ENCODE measurements at regions not wholly inside any gene's neighbourhood (a gene's known extent, or its start where the extent isn't known, plus 50 kb on each side); places are given as distances from the start of the nearest gene placed in this dataset.

DNA sequence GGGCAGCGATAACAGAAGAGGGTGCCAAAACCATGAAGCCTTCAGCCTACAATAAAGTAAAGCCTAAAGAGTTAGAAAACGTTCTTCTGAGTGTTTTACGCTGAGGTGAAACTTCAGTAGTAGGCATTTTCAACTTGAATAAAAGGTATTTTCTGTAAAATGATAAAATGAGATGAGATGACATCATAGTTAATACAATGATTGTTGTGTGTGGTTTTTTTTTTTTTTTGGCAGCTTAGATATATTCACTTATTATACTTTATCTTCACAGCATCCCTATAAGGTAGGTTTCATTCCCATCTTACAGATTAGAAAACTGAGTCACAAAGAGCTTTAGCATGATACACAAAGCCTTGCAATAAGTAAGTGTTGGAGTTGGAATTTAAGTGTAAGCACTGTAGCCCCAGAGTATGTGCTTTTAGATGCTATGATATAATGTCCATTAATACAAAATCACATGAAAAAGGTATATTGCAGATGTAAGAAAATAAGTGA is 291.9 kb upstream of the GRM7 start:
- TF ChIP-seq, protein P1, sequence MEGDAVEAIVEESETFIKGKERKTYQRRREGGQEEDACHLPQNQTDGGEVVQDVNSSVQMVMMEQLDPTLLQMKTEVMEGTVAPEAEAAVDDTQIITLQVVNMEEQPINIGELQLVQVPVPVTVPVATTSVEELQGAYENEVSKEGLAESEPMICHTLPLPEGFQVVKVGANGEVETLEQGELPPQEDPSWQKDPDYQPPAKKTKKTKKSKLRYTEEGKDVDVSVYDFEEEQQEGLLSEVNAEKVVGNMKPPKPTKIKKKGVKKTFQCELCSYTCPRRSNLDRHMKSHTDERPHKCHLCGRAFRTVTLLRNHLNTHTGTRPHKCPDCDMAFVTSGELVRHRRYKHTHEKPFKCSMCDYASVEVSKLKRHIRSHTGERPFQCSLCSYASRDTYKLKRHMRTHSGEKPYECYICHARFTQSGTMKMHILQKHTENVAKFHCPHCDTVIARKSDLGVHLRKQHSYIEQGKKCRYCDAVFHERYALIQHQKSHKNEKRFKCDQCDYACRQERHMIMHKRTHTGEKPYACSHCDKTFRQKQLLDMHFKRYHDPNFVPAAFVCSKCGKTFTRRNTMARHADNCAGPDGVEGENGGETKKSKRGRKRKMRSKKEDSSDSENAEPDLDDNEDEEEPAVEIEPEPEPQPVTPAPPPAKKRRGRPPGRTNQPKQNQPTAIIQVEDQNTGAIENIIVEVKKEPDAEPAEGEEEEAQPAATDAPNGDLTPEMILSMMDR (IDR thresholded peaks at IDR 0.05; ENCODE audit: unreplicated experiment), result no peak

DNA sequence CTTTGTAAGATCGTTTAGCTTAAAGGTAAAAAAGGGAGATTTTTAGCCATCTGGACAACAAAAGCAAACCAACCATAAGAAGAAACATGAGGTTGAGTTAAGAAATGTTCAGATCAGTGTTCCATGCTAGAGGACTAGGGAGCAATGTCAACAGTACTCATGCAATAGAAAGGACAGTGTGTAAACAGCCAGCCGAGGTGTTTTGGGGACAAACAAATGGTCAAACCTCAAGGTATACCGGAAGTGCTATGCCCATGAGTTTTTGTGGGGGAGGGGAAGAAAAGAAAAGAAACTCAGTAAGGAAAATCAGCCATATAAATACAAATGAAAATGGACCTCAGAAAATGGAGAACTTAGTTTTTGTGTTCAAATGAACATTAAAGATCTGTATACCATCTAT is 289.5 kb upstream of the GRM7 start:
- no peak for DNase-seq (ENCODE audit: low spot score, unreplicated experiment)
- Mint-ChIP-seq H3K4me1 (ENCODE audit: low read depth) (no peaks in the 10 kb centered on the region), H3K4me3 (ENCODE audit: low read depth) (no peak overlapping the region), H3K27ac (no peak overlapping the region), H3K27me3 (no peaks in the 10 kb centered on the region), H3K9me3 (ENCODE audit: low read depth) (peaks cover 8% of the 10 kb centered on the region), H3K36me3 (ENCODE audit: insufficient read depth) (peaks cover 1% of the 10 kb centered on the region)
- TF ChIP-seq, protein P1 (IDR thresholded peaks at IDR 0.05; ENCODE audit: unreplicated experiment), result no peak

More for the DNA sequence above, 291.9 kb upstream of the GRM7 start:
- peaks cover 8% of the 10 kb centered on the region for H3K9me3 Mint-ChIP-seq (ENCODE audit: low read depth)
- no peak for DNase-seq (ENCODE audit: low spot score, unreplicated experiment)
- no peak overlapping the region for H3K27ac Mint-ChIP-seq
- H3K4me3 Mint-ChIP-seq (ENCODE audit: low read depth), result no peak overlapping the region
- H3K36me3 Mint-ChIP-seq (ENCODE audit: insufficient read depth), result peaks cover 1% of the 10 kb centered on the region
- no peaks in the 10 kb centered on the region for H3K27me3 Mint-ChIP-seq
- H3K4me1 Mint-ChIP-seq (ENCODE audit: low read depth), result no peaks in the 10 kb centered on the region

DNA sequence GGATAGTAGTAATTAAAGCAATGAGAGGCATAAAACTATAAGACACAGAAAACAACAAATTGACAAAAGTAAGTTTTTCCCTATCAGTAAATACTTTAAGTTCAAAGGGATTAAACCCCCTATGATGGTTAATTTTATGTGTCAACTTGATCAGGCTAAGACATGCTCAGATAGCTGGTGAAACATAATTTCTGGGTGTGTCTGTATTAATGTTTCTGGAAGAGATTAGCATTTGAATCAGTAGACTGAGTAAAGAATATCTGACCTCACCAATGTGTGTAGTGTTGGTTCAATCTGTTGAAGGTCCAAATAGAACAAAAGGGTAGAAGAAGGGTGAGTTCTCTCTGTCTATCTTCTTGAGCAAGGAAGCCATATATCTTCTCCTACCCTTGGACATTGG is 283.3 kb upstream of the GRM7 start:
- Mint-ChIP-seq H3K27ac (no peak overlapping the region), H3K4me1 (ENCODE audit: low read depth) (no peaks in the 10 kb centered on the region), H3K9me3 (ENCODE audit: low read depth) (peaks cover 3% of the 10 kb centered on the region), H3K4me3 (ENCODE audit: low read depth) (no peak overlapping the region), H3K27me3 (no peaks in the 10 kb centered on the region), H3K36me3 (ENCODE audit: insufficient read depth) (no peaks in the 10 kb centered on the region)
- DNase-seq (ENCODE audit: low spot score, unreplicated experiment), result no peak
- TF ChIP-seq, protein P1 (IDR thresholded peaks at IDR 0.05; ENCODE audit: unreplicated experiment), result no peak

DNA sequence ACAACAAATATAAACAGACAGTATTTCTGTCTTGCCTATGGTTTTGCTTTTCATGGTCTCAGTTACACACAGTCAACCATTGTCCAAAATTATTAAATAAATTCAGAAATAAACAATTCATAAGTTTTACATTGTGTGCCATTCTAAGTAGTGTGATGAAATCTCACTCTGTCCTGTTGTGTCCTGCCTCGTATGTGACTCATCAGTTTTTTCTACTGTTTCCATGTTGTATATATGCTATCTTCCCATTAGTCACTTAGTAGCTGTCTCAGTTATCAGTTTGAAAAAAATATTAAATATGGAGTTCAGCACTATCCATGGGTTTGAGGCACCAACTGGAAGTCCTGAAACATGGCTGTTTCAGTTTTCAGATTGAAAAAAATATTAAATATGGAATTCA is 282.4 kb upstream of the GRM7 start:
- Mint-ChIP-seq H3K9me3 (ENCODE audit: low read depth) (peaks cover 3% of the 10 kb centered on the region), H3K27me3 (no peaks in the 10 kb centered on the region), H3K4me3 (ENCODE audit: low read depth) (no peak overlapping the region), H3K36me3 (ENCODE audit: insufficient read depth) (no peaks in the 10 kb centered on the region), H3K27ac (no peak overlapping the region), H3K4me1 (ENCODE audit: low read depth) (no peaks in the 10 kb centered on the region)
- DNase-seq (ENCODE audit: low spot score, unreplicated experiment), result no peak
- TF ChIP-seq, protein P1 (IDR thresholded peaks at IDR 0.05; ENCODE audit: unreplicated experiment), result no peak

DNA sequence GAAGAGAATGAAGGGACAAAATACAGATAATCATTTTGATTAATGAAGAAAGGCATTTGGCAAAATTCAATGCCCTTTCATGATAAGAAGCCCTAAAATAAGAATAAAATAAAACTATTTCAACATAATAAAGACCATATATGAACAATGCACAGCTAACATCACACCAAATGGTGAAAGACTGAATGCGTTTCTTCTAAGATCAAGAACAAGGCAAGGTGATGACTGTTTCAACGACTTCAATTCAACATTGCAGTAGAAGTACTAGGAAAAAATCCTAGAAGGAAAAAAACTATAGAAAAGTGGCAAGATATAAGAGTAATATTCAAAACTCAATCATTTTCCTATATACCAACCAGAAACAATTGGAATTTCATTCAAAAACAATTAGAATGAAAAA is 280.1 kb upstream of the GRM7 start:
- Mint-ChIP-seq H3K4me1 (ENCODE audit: low read depth) (no peaks in the 10 kb centered on the region), H3K27me3 (no peaks in the 10 kb centered on the region), H3K4me3 (ENCODE audit: low read depth) (no peak overlapping the region), H3K27ac (no peak overlapping the region), H3K36me3 (ENCODE audit: insufficient read depth) (no peaks in the 10 kb centered on the region), H3K9me3 (ENCODE audit: low read depth) (peaks cover 7% of the 10 kb centered on the region)
- no peak for DNase-seq (ENCODE audit: low spot score, unreplicated experiment)
- TF ChIP-seq, protein P1 (IDR thresholded peaks at IDR 0.05; ENCODE audit: unreplicated experiment), result no peak
